ENCODE measurements at regions not wholly inside any gene's neighbourhood (a gene's known extent, or its start where the extent isn't known, plus 50 kb on each side); places are given as distances from the start of the nearest gene placed in this dataset.

DNA sequence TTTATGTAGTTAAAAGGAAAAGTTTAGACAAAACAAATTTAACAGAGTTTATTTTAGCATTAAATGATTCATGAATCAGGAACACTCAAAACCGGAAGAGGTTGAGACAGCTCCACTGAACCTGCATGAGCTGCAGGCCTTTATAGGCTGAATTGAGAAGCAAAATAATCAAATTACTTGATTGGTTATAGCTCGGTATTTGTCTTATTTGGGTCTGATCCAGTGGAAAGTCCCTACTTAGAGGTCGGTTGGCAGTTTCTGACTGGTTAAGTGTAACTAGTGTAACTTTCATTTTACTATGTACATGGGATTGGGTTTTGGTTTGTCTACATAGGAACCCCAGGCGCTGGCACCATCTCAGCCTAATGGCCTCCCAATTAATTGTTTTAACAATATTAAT is 74.1 kb upstream of the PIK3R1 start:
- no peak for TF ChIP-seq CTCF (IDR thresholded peaks at IDR 0.05; ENCODE audit: poor library complexity)
- TF ChIP-seq EZH2 (IDR thresholded peaks at IDR 0.05; ENCODE audit: borderline replicate concordance) = no peak
- TF ChIP-seq EZH2phosphoT487 (IDR thresholded peaks at IDR 0.05; ENCODE audit: low read depth, severe bottlenecking, unreplicated experiment) = no peak

All from hepatocyte (in vitro differentiated cells).